Keratinocyte (primary cell): ENCODE measurements at regions not wholly inside any gene's neighbourhood (a gene's known extent, or its start where the extent isn't known, plus 50 kb on each side); places are given as distances from the start of the nearest gene placed in this dataset.

Experiments used
- DNase-seq: peaks from one replicate; pipeline ENCODE4 v3.0.0-alpha.2; 2011; ENCODE audit warnings: low read depth, missing footprints, low spot score
- FAIRE-seq: peaks from 2 replicates; lab custom pipeline; 2011; peaks lifted over from hg19 to GRCh38; lab: Jason Lieb, UNC
- H2AFZ ChIP-seq: 2 replicates; pipeline ENCODE4 v1.6.0; 2012; ENCODE audit warnings: low read length, control low read depth, inconsistent platforms; ENCODE audit not compliant: control insufficient read depth
- H3K27ac ChIP-seq: 2 replicates; pipeline ENCODE4 v1.5.1; 2011; ENCODE audit warnings: low read length; ENCODE audit not compliant: control insufficient read depth, insufficient read depth
- H3K27me3 ChIP-seq: 3 replicates; pipeline ENCODE4 v1.6.0; 2011; ENCODE audit warnings: low read length; ENCODE audit not compliant: control insufficient read depth, insufficient read depth; ENCODE audit errors: extremely low read depth
- H3K36me3 ChIP-seq, 2 experiments: 2 replicates in 1 of 2; 3 replicates in 1 of 2; pipeline ENCODE4 v1.5.1; 2011; ENCODE audit warnings: low read length in 2 of 2, mild to moderate bottlenecking in 1 of 2; ENCODE audit not compliant: control insufficient read depth in 2 of 2, insufficient read depth in 2 of 2; ENCODE audit errors: extremely low read depth in 1 of 2
- H3K4me1 ChIP-seq: 3 replicates; pipeline ENCODE4 v1.5.1; 2011; ENCODE audit warnings: low read length; ENCODE audit not compliant: control insufficient read depth, insufficient read depth; ENCODE audit errors: extremely low read depth
- H3K4me2 ChIP-seq: 3 replicates; pipeline ENCODE4 v1.6.0; 2011; ENCODE audit warnings: low read depth, low read length; ENCODE audit not compliant: control insufficient read depth, insufficient read depth; ENCODE audit errors: extremely low read depth
- H3K4me3 ChIP-seq, 3 experiments: fragments of 200-600 bp in 1 of 3; sonication (generic) in 1 of 3; 2 replicates in 2 of 3; 3 replicates in 1 of 3; pipeline ENCODE4 v1.5.1; 2011 to 2016; ENCODE audit warnings: low read length in 3 of 3, mild to moderate bottlenecking in 3 of 3, control low read depth in 2 of 3, inconsistent platforms in 1 of 3, low read depth in 1 of 3, mixed read lengths in 1 of 3, mixed run types in 1 of 3, moderate library complexity in 1 of 3; ENCODE audit not compliant: control insufficient read depth in 2 of 3, insufficient read depth in 2 of 3; ENCODE audit errors: extremely low read depth in 1 of 3
- H3K79me2 ChIP-seq: 2 replicates; pipeline ENCODE4 v1.6.0; 2012; ENCODE audit warnings: low read length; ENCODE audit not compliant: control insufficient read depth, insufficient read depth
- H3K9ac ChIP-seq: 3 replicates; pipeline ENCODE4 v1.6.0; 2011; ENCODE audit warnings: low read length; ENCODE audit not compliant: control insufficient read depth, insufficient read depth; ENCODE audit errors: extremely low read depth
- H3K9me1 ChIP-seq: 3 replicates; pipeline ENCODE4 v1.6.0; 2011; ENCODE audit warnings: low read length; ENCODE audit not compliant: control insufficient read depth, insufficient read depth; ENCODE audit errors: extremely low read depth
- H3K9me3 ChIP-seq: 2 replicates; pipeline ENCODE4 v1.5.1; 2012; ENCODE audit warnings: low read depth, low read length; ENCODE audit not compliant: control insufficient read depth
- H4K20me1 ChIP-seq: 3 replicates; pipeline ENCODE4 v1.6.0; 2011; ENCODE audit warnings: low read length; ENCODE audit not compliant: control insufficient read depth, insufficient read depth; ENCODE audit errors: extremely low read depth
- EZH2 ChIP-seq: IDR thresholded peaks from one replicate; pipeline ENCODE4 v1.6.1; 2012; ENCODE audit warnings: inconsistent platforms, mild to moderate bottlenecking, low read length, moderate library complexity
- dilution Hi-C: fragments of 300-500 bp; cut with MboI; formaldehyde crosslinking; loops from one replicate; pipeline ENCODE4 v1.7.0; 2020; ENCODE audit warnings: low sequenced_read_pairs; ENCODE audit not compliant: extremely low pct_ligation_motif_present
- TF ChIP-seq, protein P1 (sequence below), 3 experiments: IDR thresholded peaks in 1 of 3; conservative IDR thresholded peaks in 1 of 3; optimal IDR thresholded peaks in 1 of 3; 2 replicates in 2 of 3; 3 replicates in 1 of 3; pipeline versions ENCODE3 to v1.5.1; 2011; ENCODE audit warnings: low read length in 3 of 3, mild to moderate bottlenecking in 3 of 3, moderate library complexity in 2 of 3, control low read depth in 1 of 3, inconsistent platforms in 1 of 3; ENCODE audit not compliant: insufficient read depth in 2 of 3; ENCODE audit errors: extremely low read depth in 1 of 3

DNA sequence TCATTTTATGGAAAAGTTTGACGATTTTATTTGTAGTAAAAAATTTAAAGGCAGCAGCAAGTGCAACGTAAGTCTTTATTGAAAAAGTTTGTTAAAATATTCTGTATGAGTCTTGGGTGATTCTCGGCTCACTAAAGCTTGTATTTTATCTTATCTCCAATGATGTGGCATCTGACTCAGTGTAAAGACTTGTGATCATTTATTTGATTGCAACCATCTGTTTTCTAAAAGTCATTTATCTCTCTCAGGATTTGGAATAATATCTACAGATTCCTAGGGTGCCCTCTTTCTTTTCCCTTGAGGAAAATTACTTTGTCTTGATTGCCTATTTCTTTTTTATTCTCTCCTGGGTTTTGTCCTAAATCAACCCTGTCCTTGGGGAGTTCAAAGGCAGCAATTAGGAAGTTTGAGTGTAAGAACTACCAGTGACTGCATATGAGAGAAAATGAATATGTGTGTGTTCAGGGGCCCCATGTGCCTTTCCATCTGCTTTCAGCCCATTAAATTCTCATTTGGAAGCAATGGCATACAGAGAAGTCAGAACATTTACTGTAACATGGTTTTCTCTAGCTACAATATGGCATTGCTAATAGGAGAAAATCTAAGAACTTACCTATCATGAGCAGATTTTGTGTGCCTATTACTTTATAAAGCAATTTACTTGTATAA, 575.0 kb upstream of the CHRM3 start:
- Histone ChIP-seq H3K79me2 (no peaks in the 10 kb centered on the region), H3K27me3 (no peaks in the 10 kb centered on the region), H4K20me1 (no peaks in the 10 kb centered on the region), H3K9me3 (no peaks in the 10 kb centered on the region), H3K9me1 (no peaks in the 10 kb centered on the region), H3K4me3 (no peak overlapping the region), H3K4me2 (no peak overlapping the region), H2AFZ (no peak overlapping the region), H3K9ac (no peak overlapping the region), H3K4me1 (no peaks in the 10 kb centered on the region), H3K27ac (no peak overlapping the region), H3K36me3 (no peaks in the 10 kb centered on the region)
- no peak for TF ChIP-seq EZH2
- TF ChIP-seq, protein P1, sequence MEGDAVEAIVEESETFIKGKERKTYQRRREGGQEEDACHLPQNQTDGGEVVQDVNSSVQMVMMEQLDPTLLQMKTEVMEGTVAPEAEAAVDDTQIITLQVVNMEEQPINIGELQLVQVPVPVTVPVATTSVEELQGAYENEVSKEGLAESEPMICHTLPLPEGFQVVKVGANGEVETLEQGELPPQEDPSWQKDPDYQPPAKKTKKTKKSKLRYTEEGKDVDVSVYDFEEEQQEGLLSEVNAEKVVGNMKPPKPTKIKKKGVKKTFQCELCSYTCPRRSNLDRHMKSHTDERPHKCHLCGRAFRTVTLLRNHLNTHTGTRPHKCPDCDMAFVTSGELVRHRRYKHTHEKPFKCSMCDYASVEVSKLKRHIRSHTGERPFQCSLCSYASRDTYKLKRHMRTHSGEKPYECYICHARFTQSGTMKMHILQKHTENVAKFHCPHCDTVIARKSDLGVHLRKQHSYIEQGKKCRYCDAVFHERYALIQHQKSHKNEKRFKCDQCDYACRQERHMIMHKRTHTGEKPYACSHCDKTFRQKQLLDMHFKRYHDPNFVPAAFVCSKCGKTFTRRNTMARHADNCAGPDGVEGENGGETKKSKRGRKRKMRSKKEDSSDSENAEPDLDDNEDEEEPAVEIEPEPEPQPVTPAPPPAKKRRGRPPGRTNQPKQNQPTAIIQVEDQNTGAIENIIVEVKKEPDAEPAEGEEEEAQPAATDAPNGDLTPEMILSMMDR (optimal IDR thresholded peaks at IDR 0.05 in 1 of 3, IDR thresholded peaks at IDR 0.05 in 1 of 3, conservative IDR thresholded peaks at IDR 0.05 in 1 of 3; ENCODE audit: extremely low read depth in 1 of 3, insufficient read depth in 2 of 3, low read length in 3 of 3): no peak
- DNase-seq (no peak), FAIRE-seq (no peak)
- dilution Hi-C loops: no loop called here

DNA sequence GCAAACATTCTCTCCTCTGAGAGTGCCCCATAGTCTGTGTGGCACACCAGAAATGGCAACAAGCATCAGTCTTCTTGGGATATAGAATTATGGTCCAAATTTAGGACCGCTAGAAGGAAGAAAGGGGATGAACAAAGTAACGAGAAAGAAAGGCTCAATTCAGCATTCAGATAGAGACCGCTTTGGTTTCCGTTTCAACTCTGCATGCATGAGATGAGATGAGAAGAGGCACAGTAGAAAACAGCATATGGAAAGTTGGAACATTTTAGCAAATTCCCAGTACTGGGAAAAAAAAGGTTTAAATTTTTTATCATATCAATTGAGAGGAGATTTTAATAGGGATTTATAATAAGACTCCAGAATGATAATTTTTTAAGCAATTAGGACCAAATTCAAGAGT, 595.5 kb upstream of the CHRM3 start:
- H2AFZ ChIP-seq: no peak overlapping the region
- DNase-seq (no peak), FAIRE-seq (no peak)
- no peaks in the 10 kb centered on the region for H3K27me3 ChIP-seq
- H3K4me2 ChIP-seq: no peak overlapping the region
- no peak overlapping the region for H3K4me3 ChIP-seq
- TF ChIP-seq, protein P1 (optimal IDR thresholded peaks at IDR 0.05 in 1 of 3, IDR thresholded peaks at IDR 0.05 in 1 of 3, conservative IDR thresholded peaks at IDR 0.05 in 1 of 3; ENCODE audit: extremely low read depth in 1 of 3, insufficient read depth in 2 of 3, low read length in 3 of 3): no peak
- dilution Hi-C loops: no loop called here
- H3K4me1 ChIP-seq: no peaks in the 10 kb centered on the region
- H3K9me3 ChIP-seq: no peaks in the 10 kb centered on the region
- no peaks in the 10 kb centered on the region for H4K20me1 ChIP-seq
- H3K79me2 ChIP-seq: no peaks in the 10 kb centered on the region
- H3K36me3 ChIP-seq: no peaks in the 10 kb centered on the region
- H3K9me1 ChIP-seq: no peaks in the 10 kb centered on the region
- no peak overlapping the region for H3K27ac ChIP-seq
- H3K9ac ChIP-seq: no peak overlapping the region
